SU-DHL-6 (cell line): ENCODE measurements at regions not wholly inside any gene's neighbourhood (a gene's known extent, or its start where the extent isn't known, plus 50 kb on each side); places are given as distances from the start of the nearest gene placed in this dataset.

Experiments used
- H2AFZ ChIP-seq: fragments of 200-600 bp; sonication (generic); 2 replicates; pipeline ENCODE4 v1.6.1; 2014; ENCODE audit warnings: low read depth, mild to moderate bottlenecking, moderate library complexity, mixed read lengths, antibody characterized with exemption, low read length; ENCODE audit not compliant: severe bottlenecking
- H3F3A ChIP-seq: fragments of 200-600 bp; shearing (Covaris generic); 2 replicates; pipeline ENCODE4 v1.6.0; 2016; ENCODE audit warnings: antibody characterized with exemption, mild to moderate bottlenecking; ENCODE audit not compliant: insufficient read depth
- H3K27ac ChIP-seq: fragments of 200-600 bp; sonication (generic); 2 replicates; pipeline ENCODE4 v1.5.1; 2016; ENCODE audit warnings: low read depth, mild to moderate bottlenecking, low read length, moderate library complexity, mixed read lengths
- H3K27me3 ChIP-seq: fragments of 200-600 bp; sonication (generic), shearing (Covaris generic); 2 replicates; pipeline ENCODE4 v1.6.0; 2014; ENCODE audit warnings: mild to moderate bottlenecking, low read length
- H3K36me3 ChIP-seq: fragments of 200-600 bp; sonication (generic); 2 replicates; pipeline ENCODE4 v1.6.1; 2014; ENCODE audit warnings: mild to moderate bottlenecking, low read length, mixed read lengths
- H3K4me2 ChIP-seq: fragments of 300-600, 200-600 bp; shearing (Covaris generic), sonication (generic); 2 replicates; pipeline ENCODE4 v1.6.0; 2014; ENCODE audit warnings: low read length, low read depth, mild to moderate bottlenecking; ENCODE audit not compliant: poor library complexity, severe bottlenecking
- H3K4me3 ChIP-seq: fragments of 200-600 bp; sonication (generic); 2 replicates; pipeline ENCODE4 v1.5.1; 2014; ENCODE audit warnings: antibody characterized with exemption, low read length, mild to moderate bottlenecking, mixed read lengths; ENCODE audit not compliant: insufficient read depth, poor library complexity, severe bottlenecking
- H3K79me2 ChIP-seq: fragments of 200-600 bp; sonication (generic); 2 replicates; pipeline ENCODE4 v1.6.1; 2014; ENCODE audit warnings: mild to moderate bottlenecking, low read length, moderate library complexity; ENCODE audit not compliant: insufficient read depth
- H3K9ac ChIP-seq: fragments of 200-600 bp; sonication (generic); 2 replicates; pipeline ENCODE4 v1.7.0; 2014; ENCODE audit warnings: mild to moderate bottlenecking, low read length
- H3K9me2 ChIP-seq: fragments of 200-600 bp; sonication (generic); replicated peaks from 2 replicates; pipeline ENCODE4 v1.6.1; 2014; ENCODE audit warnings: low read length; ENCODE audit not compliant: insufficient read depth
- H3K9me3 ChIP-seq: fragments of 200-600 bp; sonication (generic); 2 replicates; pipeline ENCODE4 v1.6.1; 2014; ENCODE audit warnings: low read length, mixed read lengths; ENCODE audit not compliant: insufficient read depth
- H4K20me1 ChIP-seq: fragments of 200-600 bp; sonication (generic); 2 replicates; pipeline ENCODE4 v1.6.1; 2014; ENCODE audit warnings: low read depth, mild to moderate bottlenecking, antibody characterized with exemption, low read length, moderate library complexity, mixed read lengths
- CTCF ChIP-seq: fragments of 200-600 bp; sonication (generic); IDR thresholded peaks from one replicate; pipeline ENCODE4 v1.5.1; 2017; ENCODE audit warnings: antibody characterized with exemption, mild to moderate bottlenecking, low read length, moderate library complexity; ENCODE audit not compliant: insufficient read depth, poor library complexity, severe bottlenecking
- EZH2phosphoT487 ChIP-seq: fragments of 200-600 bp; sonication (generic), shearing (Covaris generic); conservative IDR thresholded peaks from 2 replicates; pipeline ENCODE4 v1.6.1; 2018; ENCODE audit warnings: mild to moderate bottlenecking, antibody characterized with exemption, low read length, moderate library complexity, mixed read lengths

GRCh38 chr7:89458114-89458513 is 662.6 kb upstream of the TEX47 start:
- Histone ChIP-seq H3K4me3 (no peak overlapping the region), H3K27me3 (no peaks in the 10 kb centered on the region), H4K20me1 (no peaks in the 10 kb centered on the region), H3K4me2 (no peak overlapping the region), H3K9me2 (no peaks in the 10 kb centered on the region), H3F3A (no peaks in the 10 kb centered on the region), H3K79me2 (no peaks in the 10 kb centered on the region), H3K36me3 (no peaks in the 10 kb centered on the region), H2AFZ (no peak overlapping the region), H3K27ac (no peak overlapping the region), H3K9ac (no peak overlapping the region), H3K9me3 (no peaks in the 10 kb centered on the region)
- no peak for TF ChIP-seq EZH2phosphoT487
- TF ChIP-seq CTCF = no peak

DNA sequence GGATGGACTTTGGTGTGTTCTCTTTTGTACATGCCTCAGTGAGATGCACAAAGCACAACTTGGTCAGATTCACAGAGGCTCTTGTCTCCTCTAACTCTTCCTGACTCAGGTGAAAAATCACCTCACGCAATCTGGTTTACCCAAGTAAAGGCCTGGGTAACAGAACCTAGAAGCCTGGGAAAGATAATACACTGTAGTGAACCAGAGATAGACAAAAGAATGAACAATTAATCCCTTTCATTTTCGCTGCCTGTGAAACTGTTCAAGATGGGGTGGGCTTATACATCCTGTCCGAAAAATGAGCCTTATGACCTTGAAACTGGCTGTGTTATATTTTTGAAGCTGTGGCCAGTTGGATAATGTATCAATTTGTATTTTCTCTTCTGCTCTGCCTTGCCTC is 678.9 kb upstream of the TEX47 start:
- no peak overlapping the region for H3K4me2 ChIP-seq
- no peak overlapping the region for H2AFZ ChIP-seq
- no peaks in the 10 kb centered on the region for H3F3A ChIP-seq
- TF ChIP-seq EZH2phosphoT487 (no peak), CTCF (no peak)
- no peaks in the 10 kb centered on the region for H4K20me1 ChIP-seq
- H3K4me3 ChIP-seq = no peak overlapping the region
- no peak overlapping the region for H3K27ac ChIP-seq
- H3K9ac ChIP-seq = no peak overlapping the region
- H3K9me2 ChIP-seq = no peaks in the 10 kb centered on the region; the same call in 1 of the 2 replicates
- H3K36me3 ChIP-seq = 0 out of 2 replicates have a peak, but pooled peaks cover 5% of the 10 kb centered on the region
- no peaks in the 10 kb centered on the region for H3K27me3 ChIP-seq
- no peaks in the 10 kb centered on the region for H3K79me2 ChIP-seq
- no peaks in the 10 kb centered on the region for H3K9me3 ChIP-seq

DNA sequence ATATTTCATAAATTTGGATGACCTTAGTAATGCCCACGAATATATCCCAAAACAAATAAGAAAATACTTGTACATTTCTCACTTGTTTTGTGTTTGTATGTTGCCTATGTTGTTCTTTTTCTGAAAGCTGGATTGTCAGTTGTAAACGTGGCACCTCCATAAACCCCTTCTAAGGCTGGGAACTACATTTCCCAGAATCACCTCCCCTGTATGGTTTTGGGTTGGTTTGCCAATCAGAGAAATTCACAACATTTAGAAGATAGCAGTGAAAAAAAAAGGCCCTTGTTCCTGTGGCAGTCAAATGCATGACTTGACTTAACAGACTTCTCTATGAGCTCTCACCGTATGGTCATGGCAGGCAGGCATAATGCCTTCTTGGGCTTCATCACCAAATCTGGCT is 676.3 kb upstream of the STEAP1 start:
- H3K9ac ChIP-seq = no peak overlapping the region
- H3K27ac ChIP-seq = no peak overlapping the region
- no peak overlapping the region for H3K4me2 ChIP-seq
- H3K4me3 ChIP-seq = no peak overlapping the region
- no peaks in the 10 kb centered on the region for H3F3A ChIP-seq
- H3K27me3 ChIP-seq = no peaks in the 10 kb centered on the region
- H3K79me2 ChIP-seq = no peaks in the 10 kb centered on the region
- H2AFZ ChIP-seq = no peak overlapping the region
- TF ChIP-seq CTCF (no peak), EZH2phosphoT487 (no peak)
- H4K20me1 ChIP-seq = no peaks in the 10 kb centered on the region
- no peaks in the 10 kb centered on the region for H3K9me2 ChIP-seq
- no peaks in the 10 kb centered on the region for H3K36me3 ChIP-seq
- no peaks in the 10 kb centered on the region for H3K9me3 ChIP-seq
